Fibroblast of the aortic adventitia (primary cell): ENCODE measurements at regions not wholly inside any gene's neighbourhood (a gene's known extent, or its start where the extent isn't known, plus 50 kb on each side); places are given as distances from the start of the nearest gene placed in this dataset.
"Not testable (repeated sequence)": the region's sequence is repeated elsewhere in the genome, so short reads cannot be mapped to it uniquely, and the experiment has no call there.

Source experiments
- DNase-seq: peaks from one replicate; pipeline ENCODE4 v3.0.0-alpha.2; 2010; ENCODE audit warnings: low read depth
- H3K4me3 ChIP-seq: 2 replicates; pipeline ENCODE4 v1.5.1; 2011; ENCODE audit warnings: low read depth, mild to moderate bottlenecking, control low read depth, low read length, moderate library complexity
- CTCF ChIP-seq: IDR thresholded peaks from 2 replicates; pipeline ENCODE4 v1.5.1; 2011; ENCODE audit warnings: mild to moderate bottlenecking, low read length, control low read depth, inconsistent platforms; ENCODE audit not compliant: insufficient read depth

- DNase-seq: no peak
Observed at GRCh38 chr3:166844329-166844728, 535.8 kb downstream of the ZBBX start.

GRCh38 chr3:166842784-166843183 is 537.3 kb downstream of the ZBBX start:
- DNase-seq, H3K4me3 ChIP-seq: not testable (repeated sequence)

More at GRCh38 chr3:166844329-166844728, 535.8 kb downstream of the ZBBX start:
- H3K4me3 ChIP-seq: no peak overlapping the region
- no peak for TF ChIP-seq CTCF

GRCh38 chr3:166837535-166837934 is 542.6 kb downstream of the ZBBX start:
- no peak overlapping the region for H3K4me3 ChIP-seq
- DNase-seq: no peak
- no peak for TF ChIP-seq CTCF

- no peak for DNase-seq
- no peak for TF ChIP-seq CTCF
- no peak overlapping the region for H3K4me3 ChIP-seq
Observed at GRCh38 chr3:166836836-166837235, 543.3 kb downstream of the ZBBX start.

- no peak for TF ChIP-seq CTCF
- no peak overlapping the region for H3K4me3 ChIP-seq
- no peak for DNase-seq
Observed at GRCh38 chr3:166829896-166830295, 550.2 kb downstream of the ZBBX start.

GRCh38 chr3:166818464-166818863 is 561.6 kb downstream of the ZBBX start:
- no peak for TF ChIP-seq CTCF
- no peak for DNase-seq
- no peak overlapping the region for H3K4me3 ChIP-seq

- DNase-seq: not testable (repeated sequence)
Observed at GRCh38 chr3:166817269-166817668, 562.8 kb downstream of the ZBBX start.

GRCh38 chr3:166810741-166811445 is 569.2 kb downstream of the ZBBX start:
- no peak for DNase-seq
- TF ChIP-seq CTCF: no peak
- H3K4me3 ChIP-seq: no peak overlapping the region

More at GRCh38 chr3:166817269-166817668, 562.8 kb downstream of the ZBBX start:
- not testable (repeated sequence) for H3K4me3 ChIP-seq
